ENCODE measurements at regions not wholly inside any gene's neighbourhood (a gene's known extent, or its start where the extent isn't known, plus 50 kb on each side); places are given as distances from the start of the nearest gene placed in this dataset.

DNA sequence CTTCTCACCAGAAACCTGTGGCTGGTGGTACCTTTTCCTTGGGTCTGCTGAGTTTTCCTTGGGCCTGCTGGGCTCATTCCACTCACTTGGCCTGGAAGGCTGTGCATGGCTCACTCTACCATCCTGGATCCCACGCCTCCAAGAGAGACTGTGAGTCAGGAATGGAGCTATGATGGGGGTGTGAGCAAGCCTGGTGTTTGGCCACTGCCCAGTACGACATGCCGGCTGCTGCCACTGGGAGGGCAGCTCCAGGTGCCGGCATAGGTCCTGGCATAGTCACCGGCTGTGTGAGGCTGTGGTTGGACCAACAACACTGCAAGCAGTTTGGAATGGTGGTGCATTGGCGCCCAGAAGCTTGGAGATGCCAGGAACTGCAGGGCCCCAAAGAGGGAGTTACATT lies 721.7 kb downstream of the PCDH18 start:
- no peaks in the 10 kb centered on the region for H3K36me3 Mint-ChIP-seq
- H3K4me1 ChIP-seq (ENCODE audit: control insufficient read depth, insufficient read depth, low read length) = no peaks in the 10 kb centered on the region
- H3K36me3 ChIP-seq (ENCODE audit: control insufficient read depth, insufficient read depth, low read length) = no peaks in the 10 kb centered on the region
- no peaks in the 10 kb centered on the region for H3K27me3 Mint-ChIP-seq (ENCODE audit: low read depth in 2 of 2)
- no peak for ATAC-seq
- WGBS (ENCODE audit: insufficient coverage) = 87% methylated on average over 6 of the region's 6 CpGs
- TF ChIP-seq, protein P1, sequence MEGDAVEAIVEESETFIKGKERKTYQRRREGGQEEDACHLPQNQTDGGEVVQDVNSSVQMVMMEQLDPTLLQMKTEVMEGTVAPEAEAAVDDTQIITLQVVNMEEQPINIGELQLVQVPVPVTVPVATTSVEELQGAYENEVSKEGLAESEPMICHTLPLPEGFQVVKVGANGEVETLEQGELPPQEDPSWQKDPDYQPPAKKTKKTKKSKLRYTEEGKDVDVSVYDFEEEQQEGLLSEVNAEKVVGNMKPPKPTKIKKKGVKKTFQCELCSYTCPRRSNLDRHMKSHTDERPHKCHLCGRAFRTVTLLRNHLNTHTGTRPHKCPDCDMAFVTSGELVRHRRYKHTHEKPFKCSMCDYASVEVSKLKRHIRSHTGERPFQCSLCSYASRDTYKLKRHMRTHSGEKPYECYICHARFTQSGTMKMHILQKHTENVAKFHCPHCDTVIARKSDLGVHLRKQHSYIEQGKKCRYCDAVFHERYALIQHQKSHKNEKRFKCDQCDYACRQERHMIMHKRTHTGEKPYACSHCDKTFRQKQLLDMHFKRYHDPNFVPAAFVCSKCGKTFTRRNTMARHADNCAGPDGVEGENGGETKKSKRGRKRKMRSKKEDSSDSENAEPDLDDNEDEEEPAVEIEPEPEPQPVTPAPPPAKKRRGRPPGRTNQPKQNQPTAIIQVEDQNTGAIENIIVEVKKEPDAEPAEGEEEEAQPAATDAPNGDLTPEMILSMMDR (IDR thresholded peaks at IDR 0.05) = no peak
- H3K9me3 ChIP-seq (ENCODE audit: control insufficient read depth, insufficient read depth, low read length) = peaks cover 12% of the 10 kb centered on the region
- intact Hi-C loops (cut with micrococcal nuclease) = no loop called here
- no peaks in the 10 kb centered on the region for H3K4me1 Mint-ChIP-seq
- no peak for DNase-seq
- H3K27ac ChIP-seq (ENCODE audit: low read length) = no peak overlapping the region
- no peak overlapping the region for H3K4me3 ChIP-seq (ENCODE audit: low read length)
- H3K4me3 Mint-ChIP-seq = no peak overlapping the region
- H3K27me3 ChIP-seq (ENCODE audit: control insufficient read depth, insufficient read depth, low read length) = no peaks in the 10 kb centered on the region
- H3K27ac Mint-ChIP-seq = no peak overlapping the region
- peaks cover 4 to 5% of the 10 kb centered on the region in 2 donors for H3K9me3 Mint-ChIP-seq

DNA sequence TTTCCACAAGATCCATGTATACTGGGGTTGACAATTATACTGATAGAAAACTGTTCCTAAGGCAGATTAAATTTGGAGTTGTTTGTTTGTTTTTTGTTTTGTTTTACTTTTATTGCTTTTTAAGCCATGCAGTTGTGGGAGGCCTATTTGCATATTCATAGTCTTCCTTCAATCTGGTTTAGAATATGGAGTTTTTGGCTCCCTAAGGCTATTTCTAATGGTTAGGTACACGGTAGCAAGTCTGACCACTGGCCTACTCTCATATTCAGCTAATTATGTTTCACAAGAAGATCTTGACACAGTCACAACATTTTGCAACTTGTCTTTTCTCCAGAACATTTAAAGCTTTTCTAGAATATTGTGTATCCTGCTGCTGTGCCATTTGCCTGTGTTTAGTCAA lies 725.5 kb downstream of the PCDH18 start:
- no peak for DNase-seq
- no peak overlapping the region for H3K4me3 ChIP-seq (ENCODE audit: low read length)
- intact Hi-C loops (cut with micrococcal nuclease) = no loop called here
- TF ChIP-seq, protein P1 (IDR thresholded peaks at IDR 0.05) = no peak
- no peaks in the 10 kb centered on the region for H3K4me1 ChIP-seq (ENCODE audit: control insufficient read depth, insufficient read depth, low read length)
- H3K9me3 ChIP-seq (ENCODE audit: control insufficient read depth, insufficient read depth, low read length) = peaks cover 10% of the 10 kb centered on the region
- no peaks in the 10 kb centered on the region for H3K4me1 Mint-ChIP-seq
- no peaks in the 10 kb centered on the region for H3K36me3 ChIP-seq (ENCODE audit: control insufficient read depth, insufficient read depth, low read length)
- no peak overlapping the region for H3K27ac ChIP-seq (ENCODE audit: low read length)
- no peaks in the 10 kb centered on the region for H3K27me3 ChIP-seq (ENCODE audit: control insufficient read depth, insufficient read depth, low read length)
- H3K4me3 Mint-ChIP-seq = no peak overlapping the region
- no peak for ATAC-seq
- H3K9me3 Mint-ChIP-seq = peaks cover 4 to 6% of the 10 kb centered on the region in 2 donors
- H3K27me3 Mint-ChIP-seq (ENCODE audit: low read depth in 2 of 2) = no peaks in the 10 kb centered on the region
- peaks cover 7% of the 10 kb centered on the region for H3K36me3 Mint-ChIP-seq
- 92% methylated on average over 1 of the region's 1 CpG for WGBS (ENCODE audit: insufficient coverage)
- H3K27ac Mint-ChIP-seq = no peak overlapping the region

DNA sequence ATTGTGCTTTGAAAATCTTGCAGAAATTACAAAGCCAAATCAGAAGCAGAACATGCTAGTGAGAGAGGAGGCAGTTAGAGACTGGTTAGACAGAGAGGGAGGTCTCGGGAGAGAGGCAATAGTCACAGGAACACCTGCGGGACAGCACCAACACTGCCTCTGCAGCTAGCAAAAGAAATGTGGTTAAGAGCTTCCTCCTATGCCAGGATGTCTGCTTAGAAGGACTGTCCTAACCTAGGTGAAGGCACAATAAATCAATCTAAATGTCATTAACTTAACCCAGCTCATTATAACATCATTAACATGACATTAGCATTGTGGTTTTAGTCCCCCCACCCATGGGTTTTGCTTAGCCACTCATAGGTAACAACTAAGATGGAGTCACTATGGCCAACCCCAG lies 726.7 kb downstream of the PCDH18 start:
- DNase-seq (no peak), ATAC-seq (no peak)
- Histone ChIP-seq H3K36me3 (ENCODE audit: control insufficient read depth, insufficient read depth, low read length) (no peaks in the 10 kb centered on the region), H3K9me3 (ENCODE audit: control insufficient read depth, insufficient read depth, low read length) (peaks cover 4% of the 10 kb centered on the region), H3K4me3 (ENCODE audit: low read length) (no peak overlapping the region), H3K27me3 (ENCODE audit: control insufficient read depth, insufficient read depth, low read length) (no peaks in the 10 kb centered on the region), H3K27ac (ENCODE audit: low read length) (no peak overlapping the region), H3K4me1 (ENCODE audit: control insufficient read depth, insufficient read depth, low read length) (no peaks in the 10 kb centered on the region)
- Mint-ChIP-seq H3K36me3 (peaks cover 7% of the 10 kb centered on the region), H3K9me3 (peaks cover 4 to 6% of the 10 kb centered on the region in 2 donors), H3K27ac (no peak overlapping the region), H3K4me1 (no peaks in the 10 kb centered on the region), H3K4me3 (no peak overlapping the region), H3K27me3 (ENCODE audit: low read depth in 2 of 2) (no peaks in the 10 kb centered on the region)
- TF ChIP-seq, protein P1 (IDR thresholded peaks at IDR 0.05) = no peak
- WGBS (ENCODE audit: insufficient coverage) = 37% methylated on average over 2 of the region's 2 CpGs
- intact Hi-C loops (cut with micrococcal nuclease) = no loop called here

DNA sequence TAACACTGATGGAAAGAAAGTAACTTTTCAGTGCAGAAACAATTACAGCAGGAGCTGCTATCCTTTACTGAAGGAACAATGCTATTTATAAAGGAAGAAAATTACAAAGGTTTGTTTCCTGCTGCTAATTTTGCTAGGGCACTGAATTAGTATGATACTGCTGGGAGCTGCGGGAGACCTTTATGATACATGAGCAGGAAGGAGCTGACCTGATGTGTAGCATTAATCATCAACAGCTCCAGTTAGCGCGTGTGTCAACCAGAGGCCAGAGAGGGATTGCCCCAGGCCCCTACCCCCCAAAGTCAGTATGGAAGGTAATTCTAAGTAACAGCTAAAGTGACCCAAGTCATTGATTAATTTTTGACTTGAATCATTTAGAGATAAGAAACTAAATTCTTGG lies 728.9 kb downstream of the PCDH18 start:
- TF ChIP-seq, protein P1 (IDR thresholded peaks at IDR 0.05) = no peak
- intact Hi-C loops (cut with micrococcal nuclease) = no loop called here
- peaks cover 4% of the 10 kb centered on the region for H3K9me3 ChIP-seq (ENCODE audit: control insufficient read depth, insufficient read depth, low read length)
- H3K27me3 ChIP-seq (ENCODE audit: control insufficient read depth, insufficient read depth, low read length) = no peaks in the 10 kb centered on the region
- Mint-ChIP-seq H3K4me3 (no peak overlapping the region), H3K4me1 (no peaks in the 10 kb centered on the region), H3K36me3 (peaks cover 7% of the 10 kb centered on the region), H3K9me3 (peaks cover 4 to 5% of the 10 kb centered on the region in 2 donors), H3K27me3 (ENCODE audit: low read depth in 2 of 2) (no peaks in the 10 kb centered on the region), H3K27ac (no peak overlapping the region)
- no peaks in the 10 kb centered on the region for H3K36me3 ChIP-seq (ENCODE audit: control insufficient read depth, insufficient read depth, low read length)
- no peak overlapping the region for H3K4me3 ChIP-seq (ENCODE audit: low read length)
- ATAC-seq (no peak), DNase-seq (no peak)
- no peaks in the 10 kb centered on the region for H3K4me1 ChIP-seq (ENCODE audit: control insufficient read depth, insufficient read depth, low read length)
- H3K27ac ChIP-seq (ENCODE audit: low read length) = no peak overlapping the region
- WGBS (ENCODE audit: insufficient coverage) = 42% methylated on average over 3 of the region's 3 CpGs

Measured in natural killer cell (primary cell).